PC-9 (cell line): ENCODE measurements at regions not wholly inside any gene's neighbourhood (a gene's known extent, or its start where the extent isn't known, plus 50 kb on each side); places are given as distances from the start of the nearest gene placed in this dataset.

Experiments
- BruUV-seq: library from RNA; stranded (reverse); fragments of 400-500 nt; replicated peaks from 2 replicates; lab custom pipeline; 2021; lab: Mats Ljungman, UMichigan
- CTCF ChIA-PET: fragments of 300-600 bp; sonication (Branson Sonifier 250); formaldehyde crosslinking; loops from one replicate; lab custom pipeline; 2022; ENCODE audit warnings: antibody characterized with exemption; lab: Charles Lee
- POLR2A ChIA-PET: fragments of 300-600 bp; sonication (Branson Sonifier 250); formaldehyde crosslinking; loops from one replicate; lab custom pipeline; 2022; ENCODE audit warnings: antibody characterized with exemption; ENCODE audit not compliant: unreplicated experiment; lab: Charles Lee
- DNase-seq, 2 experiments: peaks; one replicate each; pipeline versions ENCODE4 v3.0.0 to v3.0.0-alpha.2; 2015 to 2022; ENCODE audit warnings: mixed read lengths in 1 of 2
- H2AFZ ChIP-seq: fragments of 200-600 bp; sonication (generic); 2 replicates; pipeline ENCODE4 v1.8.1; 2017; ENCODE audit warnings: antibody characterized with exemption
- H3F3A ChIP-seq: fragments of 200-600 bp; sonication (generic); 2 replicates; pipeline ENCODE4 v1.8.1; 2017; ENCODE audit warnings: antibody characterized with exemption, mild to moderate bottlenecking, low read depth; ENCODE audit not compliant: insufficient read depth
- H3K27ac ChIP-seq: fragments of 200-600 bp; sonication (generic); 2 replicates; pipeline ENCODE4 v1.6.1; 2016; ENCODE audit warnings: mixed run types
- H3K27me3 ChIP-seq: fragments of 200-600 bp; sonication (generic); 2 replicates; pipeline ENCODE4 v1.6.1; 2016; ENCODE audit warnings: low read depth, mixed run types; ENCODE audit not compliant: insufficient read depth
- H3K36me3 ChIP-seq: fragments of 200-600 bp; sonication (generic); 2 replicates; pipeline ENCODE4 v1.6.1; 2016; ENCODE audit warnings: low read depth, mixed run types
- H3K4me1 ChIP-seq: fragments of 200-600 bp; sonication (generic); replicated peaks from 2 replicates; pipeline ENCODE4 v1.6.1; 2016; ENCODE audit warnings: mixed run types; ENCODE audit not compliant: insufficient read depth
- H3K4me2 ChIP-seq: fragments of 200-600 bp; sonication (generic); 2 replicates; pipeline ENCODE4 v1.6.1; 2017; ENCODE audit warnings: mixed run types
- H3K4me3 ChIP-seq: fragments of 200-600 bp; sonication (generic); 2 replicates; pipeline ENCODE4 v1.6.1; 2016; ENCODE audit warnings: mixed run types
- H3K79me2 ChIP-seq: fragments of 200-600 bp; sonication (generic); 2 replicates; pipeline ENCODE4 v1.6.1; 2017; ENCODE audit warnings: low read depth, mixed run types
- H3K9me2 ChIP-seq: fragments of 200-600 bp; sonication (generic); 2 replicates; pipeline ENCODE4 v1.8.1; 2017; ENCODE audit warnings: mild to moderate bottlenecking; ENCODE audit not compliant: insufficient read depth
- H3K9me3 ChIP-seq: fragments of 200-600 bp; sonication (generic); 2 replicates; pipeline ENCODE4 v1.8.1; 2016; ENCODE audit warnings: low read depth; ENCODE audit not compliant: insufficient read depth
- H4K20me1 ChIP-seq: fragments of 200-600 bp; sonication (generic); 2 replicates; pipeline ENCODE4 v1.8.1; 2017; ENCODE audit not compliant: insufficient read depth
- CTCF ChIP-seq: fragments of 200-600 bp; sonication (generic); conservative IDR thresholded peaks from 2 replicates; pipeline ENCODE4 v1.6.1; 2017; ENCODE audit warnings: mixed run types, antibody characterized with exemption, mild to moderate bottlenecking, moderate library complexity
- EZH2 ChIP-seq: fragments of 200-600 bp; sonication (generic); IDR thresholded peaks from 2 replicates; pipeline ENCODE4 v1.8.0; 2017; ENCODE audit warnings: antibody characterized with exemption, low read depth
- intact Hi-C: fragments of 100-400 bp; cut with micrococcal nuclease; formaldehyde crosslinking; loops from one replicate; pipeline ENCODE4 v1.10.0; 2022; ENCODE audit not compliant: unreplicated experiment

GRCh38 chr22:49203091-49203858 is 624.4 kb downstream of the BRD1 start:
- Histone ChIP-seq H3K27me3 (peaks cover 97% of the 10 kb centered on the region), H3K36me3 (no peaks in the 10 kb centered on the region), H4K20me1 (0 out of 2 replicates have a peak, but pooled peaks cover 3% of the 10 kb centered on the region), H3K4me3 (no peak overlapping the region), H3K9me3 (no peaks in the 10 kb centered on the region), H3K4me1 (no peaks in the 10 kb centered on the region), H3K4me2 (no peak overlapping the region), H3K27ac (no peak overlapping the region), H3F3A (no peaks in the 10 kb centered on the region), H3K9me2 (no peaks in the 10 kb centered on the region), H3K79me2 (no peaks in the 10 kb centered on the region), H2AFZ (no peak overlapping the region)
- TF ChIP-seq EZH2 (no peak), CTCF (no peak)
- BruUV-seq: no TSS peak
- POLR2A ChIA-PET: no interaction called here
- CTCF ChIA-PET: no interaction called here
- no peak for DNase-seq
- intact Hi-C loops: no loop called here

GRCh38 chr22:49202226-49202625 is 625.4 kb downstream of the BRD1 start:
- H3K27ac ChIP-seq: no peak overlapping the region
- no TSS peak for BruUV-seq
- no peaks in the 10 kb centered on the region for H3K79me2 ChIP-seq
- no peaks in the 10 kb centered on the region for H3K36me3 ChIP-seq
- ChIA-PET POLR2A (no interaction called here), CTCF (no interaction called here)
- no peak for TF ChIP-seq CTCF
- TF ChIP-seq EZH2: no peak
- DNase-seq: no peak
- no peak overlapping the region for H2AFZ ChIP-seq
- peaks cover 97% of the 10 kb centered on the region for H3K27me3 ChIP-seq
- 0 out of 2 replicates have a peak, but pooled peaks cover 3% of the 10 kb centered on the region for H4K20me1 ChIP-seq
- no peaks in the 10 kb centered on the region for H3K9me2 ChIP-seq
- no peaks in the 10 kb centered on the region for H3F3A ChIP-seq
- H3K4me3 ChIP-seq: no peak overlapping the region
- no peaks in the 10 kb centered on the region for H3K9me3 ChIP-seq
- H3K4me2 ChIP-seq: no peak overlapping the region
- no peaks in the 10 kb centered on the region for H3K4me1 ChIP-seq
- intact Hi-C loops: no loop called here

DNA sequence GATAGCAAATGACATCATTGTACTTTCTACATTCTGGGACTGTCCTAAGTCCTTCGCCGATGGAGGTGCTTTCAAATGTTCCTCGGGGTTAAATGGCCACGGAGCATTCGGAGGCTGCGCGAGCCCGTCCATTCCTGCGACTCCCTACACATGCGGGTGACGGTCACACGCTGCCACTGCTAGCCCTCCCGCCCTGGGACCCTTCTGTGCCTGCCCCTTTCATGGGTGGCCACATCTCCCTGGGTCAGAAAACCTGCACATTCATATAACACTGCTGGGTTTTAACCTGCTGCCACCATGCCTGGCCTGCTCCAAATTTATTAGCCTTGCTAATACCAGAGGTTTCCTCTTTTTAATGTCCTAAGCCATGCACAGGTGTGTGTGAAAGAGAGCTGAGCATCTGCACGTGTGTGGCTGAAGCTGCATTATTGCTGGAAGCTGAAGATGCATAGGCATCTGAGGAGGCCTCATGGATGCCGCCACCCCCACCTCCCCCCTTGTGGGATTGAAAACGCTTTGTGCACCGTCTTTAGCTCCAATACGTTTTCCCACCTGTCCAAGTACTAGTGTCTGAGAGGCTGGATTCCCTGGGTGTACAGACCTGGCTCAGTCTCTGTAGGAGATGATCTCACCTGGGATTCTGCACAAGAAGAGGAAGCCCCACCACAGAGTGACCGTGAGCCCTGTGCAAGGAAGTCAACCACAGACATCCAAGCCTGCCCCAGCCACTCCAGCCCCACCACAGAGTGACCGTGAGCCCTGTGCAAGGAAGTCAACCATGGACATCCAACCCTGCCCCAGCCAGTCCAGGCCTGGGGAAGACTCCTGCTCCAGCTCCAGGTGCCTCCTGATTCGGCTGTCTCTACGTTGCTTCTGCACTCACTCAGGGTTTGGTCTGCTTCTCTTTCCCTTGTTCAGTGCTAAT is 626.4 kb downstream of the BRD1 start:
- CTCF ChIA-PET: no interaction called here

More for the DNA sequence above, 626.4 kb downstream of the BRD1 start:
- Histone ChIP-seq H3K36me3 (no peaks in the 10 kb centered on the region), H3K4me1 (no peaks in the 10 kb centered on the region), H4K20me1 (0 out of 2 replicates have a peak, but pooled peaks cover 3% of the 10 kb centered on the region), H3K27me3 (peaks cover 97% of the 10 kb centered on the region), H3K4me2 (no peak overlapping the region), H3K27ac (no peak overlapping the region), H2AFZ (no peak overlapping the region), H3K9me3 (no peaks in the 10 kb centered on the region), H3K79me2 (no peaks in the 10 kb centered on the region), H3K9me2 (no peaks in the 10 kb centered on the region), H3K4me3 (no peak overlapping the region), H3F3A (no peaks in the 10 kb centered on the region)
- BruUV-seq: no TSS peak
- DNase-seq: no peak
- POLR2A ChIA-PET: no interaction called here
- intact Hi-C loops: no loop called here
- no peak for TF ChIP-seq EZH2
- no peak for TF ChIP-seq CTCF
